ENCODE measurements at regions not wholly inside any gene's neighbourhood (a gene's known extent, or its start where the extent isn't known, plus 50 kb on each side); places are given as distances from the start of the nearest gene placed in this dataset.

DNA sequence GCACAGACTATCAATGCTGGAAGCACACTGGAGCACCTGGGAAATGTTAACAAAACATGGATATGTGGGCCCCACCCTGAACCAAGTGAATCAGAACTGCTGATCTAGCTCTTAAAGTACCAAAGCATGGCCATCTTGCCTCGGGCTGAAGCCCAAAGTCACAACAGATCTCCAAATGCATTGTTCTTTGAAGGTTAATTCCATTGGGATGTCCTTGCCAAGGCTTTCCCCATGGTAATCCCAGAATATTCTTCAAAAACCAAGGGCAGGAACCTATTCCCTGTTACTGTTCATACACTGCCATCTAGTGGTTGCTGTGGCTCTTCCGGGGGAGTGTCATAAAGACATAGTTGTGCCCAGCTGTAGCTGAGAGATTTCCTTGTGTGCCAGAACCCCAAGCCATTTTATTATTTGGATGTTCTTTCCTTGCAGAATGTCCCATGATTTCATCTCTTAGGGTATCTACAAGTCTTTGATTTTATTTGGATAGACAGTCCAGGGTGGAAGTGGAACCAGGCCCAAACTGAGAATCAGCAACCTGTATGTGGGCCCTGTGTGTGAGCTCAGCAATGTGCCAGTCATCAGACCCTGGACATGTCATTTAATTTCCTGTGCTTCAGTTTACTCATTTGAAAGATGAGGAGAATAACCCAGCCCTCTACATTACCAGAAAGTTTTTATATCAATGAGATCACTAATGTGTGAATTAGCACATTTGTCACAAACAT is 290.0 kb downstream of the ACTL7B start (continued):
- TF ChIP-seq, protein P1, sequence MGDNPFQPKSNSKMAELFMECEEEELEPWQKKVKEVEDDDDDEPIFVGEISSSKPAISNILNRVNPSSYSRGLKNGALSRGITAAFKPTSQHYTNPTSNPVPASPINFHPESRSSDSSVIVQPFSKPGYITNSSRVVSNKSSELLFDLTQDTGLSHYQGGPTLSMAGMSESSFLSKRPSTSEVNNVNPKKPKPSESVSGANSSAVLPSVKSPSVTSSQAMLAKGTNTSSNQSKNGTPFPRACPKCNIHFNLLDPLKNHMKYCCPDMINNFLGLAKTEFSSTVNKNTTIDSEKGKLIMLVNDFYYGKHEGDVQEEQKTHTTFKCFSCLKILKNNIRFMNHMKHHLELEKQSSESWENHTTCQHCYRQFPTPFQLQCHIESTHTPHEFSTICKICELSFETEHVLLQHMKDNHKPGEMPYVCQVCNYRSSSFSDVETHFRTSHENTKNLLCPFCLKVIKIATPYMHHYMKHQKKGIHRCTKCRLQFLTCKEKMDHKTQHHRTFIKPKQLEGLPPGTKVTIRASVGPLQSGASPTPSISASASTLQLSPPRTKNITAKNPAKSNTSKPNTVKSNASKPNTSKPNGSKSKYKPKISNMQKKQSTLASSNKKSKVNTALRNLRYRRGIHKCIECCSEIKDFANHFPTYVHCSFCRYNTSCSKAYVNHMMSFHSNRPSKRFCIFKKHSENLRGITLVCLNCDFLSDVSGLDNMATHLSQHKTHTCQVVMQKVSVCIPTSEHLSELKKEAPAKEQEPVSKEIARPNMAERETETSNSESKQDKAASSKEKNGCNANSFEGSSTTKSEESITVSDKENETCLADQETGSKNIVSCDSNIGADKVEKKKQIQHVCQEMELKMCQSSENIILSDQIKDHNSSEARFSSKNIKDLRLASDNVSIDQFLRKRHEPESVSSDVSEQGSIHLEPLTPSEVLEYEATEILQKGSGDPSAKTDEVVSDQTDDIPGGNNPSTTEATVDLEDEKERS (tag by site-specific recombination; IDR thresholded peaks at IDR 0.05), result no peak
- TF ChIP-seq ZNF660 (tag by site-specific recombination; IDR thresholded peaks at IDR 0.05), result 0 out of 2 replicates have a peak, but pooled peaks have one; percentile 42
- peak; percentile 67 for TF ChIP-seq ZFP69B (tag by site-specific recombination; IDR thresholded peaks at IDR 0.05)
- TF ChIP-seq, protein P2, sequence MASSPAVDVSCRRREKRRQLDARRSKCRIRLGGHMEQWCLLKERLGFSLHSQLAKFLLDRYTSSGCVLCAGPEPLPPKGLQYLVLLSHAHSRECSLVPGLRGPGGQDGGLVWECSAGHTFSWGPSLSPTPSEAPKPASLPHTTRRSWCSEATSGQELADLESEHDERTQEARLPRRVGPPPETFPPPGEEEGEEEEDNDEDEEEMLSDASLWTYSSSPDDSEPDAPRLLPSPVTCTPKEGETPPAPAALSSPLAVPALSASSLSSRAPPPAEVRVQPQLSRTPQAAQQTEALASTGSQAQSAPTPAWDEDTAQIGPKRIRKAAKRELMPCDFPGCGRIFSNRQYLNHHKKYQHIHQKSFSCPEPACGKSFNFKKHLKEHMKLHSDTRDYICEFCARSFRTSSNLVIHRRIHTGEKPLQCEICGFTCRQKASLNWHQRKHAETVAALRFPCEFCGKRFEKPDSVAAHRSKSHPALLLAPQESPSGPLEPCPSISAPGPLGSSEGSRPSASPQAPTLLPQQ (tag by site-specific recombination; IDR thresholded peaks at IDR 0.05), result peak; percentile 88
- TF ChIP-seq ZNF654 (tag by site-specific recombination; IDR thresholded peaks at IDR 0.05; ENCODE audit: low read depth), result peak; percentile 89
- no peak for TF ChIP-seq KLF7 (tag by site-specific recombination; IDR thresholded peaks at IDR 0.05; ENCODE audit: borderline replicate concordance)
- no peak for TF ChIP-seq ZNF157 (tag by site-specific recombination; IDR thresholded peaks at IDR 0.05)
- no peak for TF ChIP-seq ZNF423 (tag by site-specific recombination; IDR thresholded peaks at IDR 0.05)
- no peak for TF ChIP-seq ZNF214 (tag by site-specific recombination; IDR thresholded peaks at IDR 0.05; ENCODE audit: borderline replicate concordance)
- no peak for TF ChIP-seq ZNF560 (tag by site-specific recombination; IDR thresholded peaks at IDR 0.05; ENCODE audit: borderline replicate concordance)
- no peak for TF ChIP-seq ZNF664 (tag by site-specific recombination; IDR thresholded peaks at IDR 0.05)
- no peak for TF ChIP-seq ZNF670 (tag by site-specific recombination; IDR thresholded peaks at IDR 0.05; ENCODE audit: low read depth)
- TF ChIP-seq ZNF416 (tag by site-specific recombination; IDR thresholded peaks at IDR 0.05), result no peak
- no peak for TF ChIP-seq ZNF585B (tag by site-specific recombination; IDR thresholded peaks at IDR 0.05)
- TF ChIP-seq ZNF48 (tag by site-specific recombination; IDR thresholded peaks at IDR 0.05), result no peak
- TF ChIP-seq ZNF114 (tag by site-specific recombination; IDR thresholded peaks at IDR 0.05), result no peak
- TF ChIP-seq, protein P3, sequence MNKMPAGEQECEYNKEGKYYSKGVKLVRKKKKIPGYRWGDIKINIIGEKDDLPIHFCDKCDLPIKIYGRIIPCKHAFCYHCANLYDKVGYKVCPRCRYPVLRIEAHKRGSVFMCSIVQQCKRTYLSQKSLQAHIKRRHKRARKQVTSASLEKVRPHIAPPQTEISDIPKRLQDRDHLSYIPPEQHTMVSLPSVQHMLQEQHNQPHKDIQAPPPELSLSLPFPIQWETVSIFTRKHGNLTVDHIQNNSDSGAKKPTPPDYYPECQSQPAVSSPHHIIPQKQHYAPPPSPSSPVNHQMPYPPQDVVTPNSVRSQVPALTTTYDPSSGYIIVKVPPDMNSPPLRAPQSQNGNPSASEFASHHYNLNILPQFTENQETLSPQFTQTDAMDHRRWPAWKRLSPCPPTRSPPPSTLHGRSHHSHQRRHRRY (tag by site-specific recombination; IDR thresholded peaks at IDR 0.05), result no peak

GRCh38 chr9:108562176-108562575 is 293.6 kb downstream of the ACTL7B start:
- TF ChIP-seq ZNF10 (tag by site-specific recombination; IDR thresholded peaks at IDR 0.05), result no peak
- TF ChIP-seq SCRT2 (tag by site-specific recombination; IDR thresholded peaks at IDR 0.05), result peak; percentile 44; the same call in 1 of the 2 replicates
- no peak for TF ChIP-seq ZNF639 (tag by site-specific recombination; IDR thresholded peaks at IDR 0.05)
- H3K4me1 ChIP-seq (ENCODE audit: control insufficient read depth, insufficient read depth, low read length), result no peaks in the 10 kb centered on the region
- H3K4me3 ChIP-seq (ENCODE audit: low read depth, low read length), result no peak overlapping the region
- no peak overlapping the region for H3K27ac ChIP-seq (ENCODE audit: extremely low read depth, low read depth, low read length)
- no peaks in the 10 kb centered on the region for H3K9me3 ChIP-seq (ENCODE audit: control insufficient read depth, insufficient read depth, low read depth, low read length)
- POLR2A ChIA-PET, result interaction anchor here (0.7 kb wide), 1 partner anchor 289 kb away, joined by 3 read pairs; no protein-coding TSS in a partner anchor
- no peaks in the 10 kb centered on the region for H3K36me3 ChIP-seq (ENCODE audit: control insufficient read depth in 2 of 2, insufficient read depth in 1 of 2, low read length in 2 of 2)
- CTCF ChIA-PET, result interaction anchor here (0.6 to 1.5 kb wide), 3 partner anchors 27 to 94 kb away, joined by 4 to 5 read pairs (median 5); no protein-coding TSS in a partner anchor
